GM10266 (cell line): ENCODE measurements at regions not wholly inside any gene's neighbourhood (a gene's known extent, or its start where the extent isn't known, plus 50 kb on each side); places are given as distances from the start of the nearest gene placed in this dataset.
A peak's percentile ranks its signal among the peaks of the same experiment; 100 is the strongest.
"Not testable (repeated sequence)": the region's sequence is repeated elsewhere in the genome, so short reads cannot be mapped to it uniquely, and the experiment has no call there.

ENCODE experiments used
- DNase-seq: peaks from one replicate; pipeline ENCODE4 v3.0.0; 2012; ENCODE audit errors: extremely low spot score
- TF ChIP-seq, protein P1 (sequence below): IDR thresholded peaks from 2 replicates; pipeline ENCODE4 v1.5.1; 2012; ENCODE audit warnings: mild to moderate bottlenecking, low read depth; ENCODE audit not compliant: control insufficient read depth, insufficient read depth; ENCODE audit errors: missing control alignments

DNA sequence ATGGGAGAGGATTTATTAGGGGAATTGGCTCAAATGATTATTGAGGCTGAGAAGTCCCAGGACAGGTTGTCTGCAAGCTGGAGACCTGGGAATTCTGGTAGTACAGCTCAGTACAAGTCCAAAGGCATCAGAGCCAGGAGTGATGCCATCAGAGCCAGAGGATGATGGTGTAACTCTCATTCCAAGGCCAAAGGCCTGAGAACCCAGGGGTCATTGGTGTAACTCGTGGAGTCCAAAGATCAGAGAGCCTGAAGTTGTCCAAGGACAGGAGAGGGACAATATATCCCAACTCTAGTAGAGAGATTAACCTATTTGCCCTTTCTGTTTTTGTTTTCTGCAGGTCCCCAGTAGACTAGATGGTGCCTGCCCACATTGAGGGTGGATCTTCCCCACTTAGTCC lies 134.3 kb downstream of the MAP3K21 start:
- TF ChIP-seq, protein P1, sequence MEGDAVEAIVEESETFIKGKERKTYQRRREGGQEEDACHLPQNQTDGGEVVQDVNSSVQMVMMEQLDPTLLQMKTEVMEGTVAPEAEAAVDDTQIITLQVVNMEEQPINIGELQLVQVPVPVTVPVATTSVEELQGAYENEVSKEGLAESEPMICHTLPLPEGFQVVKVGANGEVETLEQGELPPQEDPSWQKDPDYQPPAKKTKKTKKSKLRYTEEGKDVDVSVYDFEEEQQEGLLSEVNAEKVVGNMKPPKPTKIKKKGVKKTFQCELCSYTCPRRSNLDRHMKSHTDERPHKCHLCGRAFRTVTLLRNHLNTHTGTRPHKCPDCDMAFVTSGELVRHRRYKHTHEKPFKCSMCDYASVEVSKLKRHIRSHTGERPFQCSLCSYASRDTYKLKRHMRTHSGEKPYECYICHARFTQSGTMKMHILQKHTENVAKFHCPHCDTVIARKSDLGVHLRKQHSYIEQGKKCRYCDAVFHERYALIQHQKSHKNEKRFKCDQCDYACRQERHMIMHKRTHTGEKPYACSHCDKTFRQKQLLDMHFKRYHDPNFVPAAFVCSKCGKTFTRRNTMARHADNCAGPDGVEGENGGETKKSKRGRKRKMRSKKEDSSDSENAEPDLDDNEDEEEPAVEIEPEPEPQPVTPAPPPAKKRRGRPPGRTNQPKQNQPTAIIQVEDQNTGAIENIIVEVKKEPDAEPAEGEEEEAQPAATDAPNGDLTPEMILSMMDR = no peak
- DNase-seq = no peak

DNA sequence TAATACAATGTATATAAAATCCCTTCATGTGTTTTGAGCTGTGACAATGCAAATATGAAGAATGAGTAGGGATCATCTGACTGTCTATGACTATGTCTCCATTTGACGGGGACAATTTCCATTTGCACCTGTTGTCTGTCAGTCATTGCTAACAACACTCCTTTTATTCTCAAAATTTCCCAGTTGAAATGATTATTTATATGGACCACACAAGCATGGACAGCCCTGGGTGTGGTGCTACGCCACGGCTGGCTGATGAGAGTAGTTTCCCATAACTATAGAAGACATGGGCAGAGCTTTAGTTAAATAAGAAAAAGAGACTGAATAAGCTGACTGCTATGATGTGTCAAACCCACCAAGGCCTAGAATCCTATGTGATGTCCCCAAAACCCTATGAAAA lies 135.8 kb downstream of the MAP3K21 start:
- TF ChIP-seq, protein P1 = no peak

DNA sequence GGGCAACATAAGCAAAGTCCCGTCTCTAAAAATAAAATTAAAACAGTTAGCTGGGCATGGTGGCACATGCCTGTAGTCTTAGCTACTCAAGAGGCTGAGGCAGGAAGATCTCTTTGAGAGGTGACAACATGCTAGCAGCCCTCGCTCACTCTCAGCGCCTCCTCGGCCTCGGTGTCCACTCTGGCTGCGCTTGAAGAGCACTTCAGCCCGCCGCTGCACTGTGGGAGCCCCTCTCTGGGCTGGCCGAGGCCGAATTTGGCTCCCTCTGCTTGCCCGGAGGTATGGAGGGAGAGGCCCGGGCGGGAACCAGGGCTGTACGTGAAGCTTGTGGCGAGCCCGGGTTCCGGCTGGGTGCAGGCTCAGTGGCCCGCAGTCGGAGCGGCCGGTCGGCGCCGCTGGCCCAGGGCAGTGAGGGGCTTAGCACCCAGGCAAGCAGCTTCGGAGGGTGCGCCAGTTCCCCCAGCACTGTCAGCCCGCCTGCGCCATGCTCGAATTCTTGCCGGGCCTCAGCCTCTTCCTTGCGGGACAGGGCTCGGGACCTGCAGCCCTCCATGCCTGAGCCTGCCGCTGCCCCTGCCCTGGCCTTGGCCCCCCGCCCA lies 138.3 kb downstream of the MAP3K21 start:
- no peak for DNase-seq
- TF ChIP-seq, protein P1 = no peak

More for the DNA sequence above, 135.8 kb downstream of the MAP3K21 start:
- DNase-seq = no peak

DNA sequence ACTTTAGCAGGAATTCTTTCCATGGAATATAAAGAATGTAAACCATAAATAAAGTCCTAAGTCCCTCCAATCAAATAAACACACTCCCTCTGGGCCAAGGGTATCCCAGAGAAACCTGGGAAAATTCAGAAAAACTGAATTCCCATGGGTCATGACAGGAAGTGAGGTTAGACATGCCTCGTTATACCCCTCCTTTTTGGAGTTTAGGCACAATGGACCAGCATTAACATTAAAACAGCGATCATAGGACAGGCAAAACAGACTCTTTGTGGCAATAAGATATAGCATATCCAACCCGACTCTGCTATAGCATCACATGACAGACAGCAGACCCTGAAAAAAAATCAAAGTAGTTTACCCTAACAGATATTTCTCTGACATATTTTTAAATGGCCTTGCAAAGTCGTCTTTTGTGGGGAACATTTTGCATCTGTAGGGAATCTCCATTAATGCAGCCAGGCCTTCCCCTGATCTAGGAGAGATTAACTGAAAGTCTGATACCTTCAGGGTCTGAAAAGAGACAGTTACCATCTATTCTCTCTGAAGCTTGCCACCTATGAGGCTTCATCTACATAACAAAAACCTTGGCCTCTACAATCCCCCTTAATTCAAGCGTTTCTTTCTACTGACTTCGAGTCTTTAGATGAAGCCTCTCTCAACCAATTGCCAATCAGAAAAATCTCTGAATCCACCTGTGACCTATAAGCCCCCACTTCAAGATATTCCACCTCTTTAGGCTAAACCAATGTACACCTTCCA lies 143.0 kb upstream of the KCNK1 start:
- no peak for DNase-seq
- TF ChIP-seq, protein P1 = no peak

DNA sequence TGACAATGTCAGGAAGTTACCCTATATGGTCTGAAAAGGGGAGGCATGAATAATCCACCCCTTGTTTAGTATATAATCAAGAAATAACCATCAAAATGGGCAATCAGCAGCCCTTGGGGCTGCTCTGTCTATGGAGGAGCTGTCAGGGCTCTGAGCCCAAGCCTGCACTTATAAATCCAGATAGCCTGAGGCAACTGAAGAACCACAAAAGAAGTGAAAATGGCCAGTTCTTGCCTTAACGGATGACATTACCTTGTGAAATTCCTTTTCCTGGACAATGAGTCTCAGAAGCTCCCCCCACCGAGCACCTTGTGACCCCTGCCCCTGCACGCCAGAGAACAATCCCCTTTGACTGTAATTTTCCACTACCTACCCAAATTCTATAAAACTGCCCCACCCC lies 142.1 kb upstream of the KCNK1 start:
- not testable (repeated sequence) for DNase-seq

DNA sequence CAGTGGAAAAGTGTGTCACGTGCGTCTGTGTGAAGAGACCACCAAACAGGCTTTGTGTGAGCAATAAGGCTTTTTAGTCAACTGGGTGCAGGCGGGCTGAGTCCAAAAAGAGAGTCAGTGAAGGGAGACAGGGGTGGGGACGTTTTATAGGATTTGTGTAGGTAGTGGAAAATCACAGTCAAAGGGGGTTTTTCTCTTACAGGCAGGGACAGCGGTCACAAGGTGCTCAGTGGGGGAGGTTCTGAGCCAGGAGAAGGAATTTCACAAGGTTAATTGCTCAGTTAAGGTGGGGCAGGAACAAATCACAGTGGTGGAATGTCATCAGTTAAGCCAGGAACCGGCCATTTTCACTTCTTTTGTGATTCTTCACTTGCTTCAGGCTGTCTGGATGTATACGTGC lies 141.1 kb upstream of the KCNK1 start:
- DNase-seq = not testable (repeated sequence)

DNA sequence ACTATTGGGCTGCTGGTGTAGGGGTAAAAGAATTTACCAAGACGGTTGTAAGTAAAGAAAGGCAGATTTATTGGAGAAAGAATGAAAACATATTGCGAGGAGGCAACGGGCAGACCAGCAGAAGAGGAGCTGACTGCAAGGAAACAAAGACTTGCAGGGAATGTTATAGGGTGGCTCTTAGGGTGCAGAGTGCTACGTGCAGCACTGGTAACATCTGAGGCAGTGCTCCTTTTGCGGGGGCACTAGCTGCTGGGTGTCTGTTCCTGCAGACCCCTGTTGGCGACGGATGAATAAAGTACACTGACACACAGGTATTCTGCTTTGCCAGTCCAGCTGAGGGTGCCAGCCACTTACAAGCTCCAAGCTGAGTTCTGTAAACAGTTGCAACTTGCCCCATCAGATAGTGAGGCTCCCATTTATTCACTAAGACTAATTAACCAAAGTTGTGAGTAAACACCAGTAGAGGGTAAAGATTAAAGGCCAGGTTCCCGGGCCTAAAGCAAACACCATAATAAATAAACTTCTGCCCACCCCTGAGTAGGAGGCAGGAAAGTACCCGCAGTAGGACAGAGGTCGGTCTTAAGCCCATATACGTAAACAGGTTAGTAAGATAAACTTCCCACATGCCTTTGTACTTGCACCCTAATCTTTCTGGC lies 140.2 kb upstream of the KCNK1 start:
- TF ChIP-seq, protein P1 = no peak
- DNase-seq = no peak

DNA sequence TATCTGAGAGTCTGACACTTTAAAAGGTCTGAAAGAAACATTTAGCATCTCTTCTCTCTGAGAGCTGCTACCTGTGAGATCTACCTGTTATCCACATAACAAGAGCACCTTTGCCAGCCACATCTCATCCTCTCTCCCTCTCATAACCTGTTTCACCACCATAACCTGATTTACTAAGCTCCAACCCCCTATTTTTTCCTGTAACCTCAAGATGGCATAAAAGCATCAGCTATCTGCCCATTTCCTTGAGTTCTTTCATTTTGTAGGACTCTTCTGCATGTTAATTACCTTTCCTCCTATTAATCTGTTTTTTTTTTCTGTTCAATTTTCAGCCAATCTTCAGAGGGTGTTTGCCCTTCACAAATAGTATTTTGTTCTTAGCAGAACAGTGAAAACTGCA lies 136.5 kb upstream of the KCNK1 start:
- no peak for DNase-seq

More for the DNA sequence above, 136.5 kb upstream of the KCNK1 start:
- TF ChIP-seq, protein P1 = peak; percentile 23
